ENCODE measurements at regions not wholly inside any gene's neighbourhood (a gene's known extent, or its start where the extent isn't known, plus 50 kb on each side); places are given as distances from the start of the nearest gene placed in this dataset.

DNA sequence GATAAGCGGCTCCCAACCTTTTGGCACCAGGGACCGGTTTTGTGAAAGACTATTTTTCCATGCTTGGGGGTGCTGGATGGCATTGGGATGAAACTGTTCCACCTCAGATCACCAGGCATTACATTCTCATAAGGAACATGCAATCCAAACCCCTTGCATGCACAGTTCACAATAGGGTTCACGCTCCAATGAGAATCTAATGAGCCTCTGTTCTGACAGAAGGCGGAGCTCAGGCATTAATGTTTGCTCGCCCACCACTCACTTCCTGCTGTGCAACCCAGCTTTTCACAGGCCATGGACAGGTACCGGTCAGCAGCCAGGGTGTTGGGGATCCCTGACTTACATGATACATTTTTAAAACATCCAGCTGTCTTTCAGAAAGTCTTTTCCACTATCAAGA, 187.3 kb downstream of the SLC39A8 start:
- Histone ChIP-seq H2BK120ac (ENCODE audit: insufficient read depth, low read length, poor library complexity) (no peak overlapping the region), H3K36me3 (ENCODE audit: control insufficient read depth in 1 of 2, insufficient read depth in 2 of 2, low read length in 2 of 2) (no peaks in the 10 kb centered on the region), H2AFZ (ENCODE audit: insufficient read depth, low read length, poor library complexity) (no peak overlapping the region), H3K27ac (ENCODE audit: low read depth, low read length) (no peak overlapping the region), H3K4ac (ENCODE audit: low read depth, low read length) (no peak overlapping the region), H4K8ac (ENCODE audit: low read depth, low read length) (no peak overlapping the region), H2BK12ac (ENCODE audit: low read length) (no peak overlapping the region), H2AK5ac (ENCODE audit: low read length) (no peak overlapping the region), H3K14ac (ENCODE audit: low read length) (no peak overlapping the region), H3K18ac (ENCODE audit: low read length) (no peak overlapping the region), H3K9me3 (ENCODE audit: insufficient read depth, low read depth, low read length) (no peaks in the 10 kb centered on the region), H3K27me3 (ENCODE audit: insufficient read depth, low read length) (no peaks in the 10 kb centered on the region), H4K91ac (ENCODE audit: low read depth, low read length) (no peak overlapping the region), H3K9ac (ENCODE audit: low read length) (no peak overlapping the region), H3K79me1 (ENCODE audit: low read length) (no peaks in the 10 kb centered on the region), H3K4me2 (ENCODE audit: low read length) (no peak overlapping the region), H3K23ac (ENCODE audit: low read length) (no peak overlapping the region), H4K12ac (ENCODE audit: low read depth, low read length) (no peak overlapping the region), H3K79me2 (ENCODE audit: control insufficient read depth, insufficient read depth, low read length, poor library complexity) (no peaks in the 10 kb centered on the region), H3K4me3 (ENCODE audit: low read depth, low read length) (no peak overlapping the region), H2BK5ac (ENCODE audit: low read depth, low read length, poor library complexity) (no peak overlapping the region), H3K4me1 (ENCODE audit: control insufficient read depth in 1 of 2, insufficient read depth in 2 of 2, low read length in 2 of 2) (no peaks in the 10 kb centered on the region)
- no CpG with 5 or more reads among the region's 6 CpGs for WGBS (ENCODE audit: extremely low coverage, insufficient coverage, insufficient read length)
- DNase-seq = no peak

DNA sequence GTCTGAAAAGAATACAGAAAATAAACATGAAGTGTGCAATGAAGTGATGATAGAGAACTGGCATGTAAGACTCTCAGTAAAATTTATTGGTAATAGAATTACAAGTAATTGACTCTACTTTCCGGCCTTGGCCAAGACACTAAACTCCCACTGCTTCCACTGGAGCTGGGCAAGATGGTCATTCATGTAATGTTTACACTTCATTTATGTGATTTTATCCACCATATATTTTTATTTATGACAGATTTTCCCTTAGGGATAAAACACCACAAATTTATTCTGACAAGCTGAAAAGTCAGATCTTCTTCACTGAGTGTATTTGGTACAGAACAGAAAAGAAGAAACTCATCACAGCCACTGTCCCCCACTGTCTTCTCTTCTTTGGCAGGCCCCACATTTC, 191.9 kb downstream of the SLC39A8 start:
- H3K18ac ChIP-seq (ENCODE audit: low read length) = no peak overlapping the region
- H3K23ac ChIP-seq (ENCODE audit: low read length) = no peak overlapping the region
- no peaks in the 10 kb centered on the region for H3K4me1 ChIP-seq (ENCODE audit: control insufficient read depth in 1 of 2, insufficient read depth in 2 of 2, low read length in 2 of 2)
- H3K79me2 ChIP-seq (ENCODE audit: control insufficient read depth, insufficient read depth, low read length, poor library complexity) = no peaks in the 10 kb centered on the region
- no peaks in the 10 kb centered on the region for H3K27me3 ChIP-seq (ENCODE audit: insufficient read depth, low read length)
- no CpG with 5 or more reads among the region's 1 CpG for WGBS (ENCODE audit: extremely low coverage, insufficient coverage, insufficient read length)
- no peak overlapping the region for H2AK5ac ChIP-seq (ENCODE audit: low read length)
- H3K36me3 ChIP-seq (ENCODE audit: control insufficient read depth in 1 of 2, insufficient read depth in 2 of 2, low read length in 2 of 2) = no peaks in the 10 kb centered on the region
- no peak for DNase-seq
- H3K4me3 ChIP-seq (ENCODE audit: low read depth, low read length) = no peak overlapping the region
- H3K4me2 ChIP-seq (ENCODE audit: low read length) = no peak overlapping the region
- H4K91ac ChIP-seq (ENCODE audit: low read depth, low read length) = no peak overlapping the region
- H4K12ac ChIP-seq (ENCODE audit: low read depth, low read length) = no peak overlapping the region
- H2AFZ ChIP-seq (ENCODE audit: insufficient read depth, low read length, poor library complexity) = no peak overlapping the region
- no peak overlapping the region for H3K14ac ChIP-seq (ENCODE audit: low read length)
- H2BK120ac ChIP-seq (ENCODE audit: insufficient read depth, low read length, poor library complexity) = no peak overlapping the region
- H2BK12ac ChIP-seq (ENCODE audit: low read length) = no peak overlapping the region
- no peak overlapping the region for H2BK5ac ChIP-seq (ENCODE audit: low read depth, low read length, poor library complexity)
- H3K4ac ChIP-seq (ENCODE audit: low read depth, low read length) = no peak overlapping the region
- H3K9me3 ChIP-seq (ENCODE audit: insufficient read depth, low read depth, low read length) = no peaks in the 10 kb centered on the region
- no peaks in the 10 kb centered on the region for H3K79me1 ChIP-seq (ENCODE audit: low read length)
- no peak overlapping the region for H3K27ac ChIP-seq (ENCODE audit: low read depth, low read length)
- no peak overlapping the region for H3K9ac ChIP-seq (ENCODE audit: low read length)
- no peak overlapping the region for H4K8ac ChIP-seq (ENCODE audit: low read depth, low read length)

DNA sequence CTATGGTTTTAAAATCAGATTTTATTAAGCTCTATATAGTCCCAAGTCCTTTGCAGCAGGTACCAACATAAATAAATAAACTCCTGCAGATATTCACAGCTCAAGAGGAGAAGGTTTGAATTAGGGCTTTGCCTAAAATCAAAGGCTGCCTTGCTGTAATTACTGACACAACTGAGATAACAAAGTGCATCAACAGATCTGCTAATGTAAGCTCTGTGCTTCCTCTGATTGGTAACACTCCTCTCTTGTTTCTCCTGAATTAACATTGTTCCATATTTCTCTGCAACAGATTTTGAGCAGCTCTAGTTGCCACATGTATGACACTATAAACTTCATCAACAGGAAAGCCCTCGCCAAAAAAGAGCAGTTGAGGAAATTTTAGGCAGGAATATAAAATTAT, 193.6 kb downstream of the SLC39A8 start:
- Histone ChIP-seq H3K9ac (ENCODE audit: low read length) (no peak overlapping the region), H2AK5ac (ENCODE audit: low read length) (no peak overlapping the region), H3K23ac (ENCODE audit: low read length) (no peak overlapping the region), H3K4me2 (ENCODE audit: low read length) (no peak overlapping the region), H3K4me3 (ENCODE audit: low read depth, low read length) (no peak overlapping the region), H3K9me3 (ENCODE audit: insufficient read depth, low read depth, low read length) (no peaks in the 10 kb centered on the region), H2AFZ (ENCODE audit: insufficient read depth, low read length, poor library complexity) (no peak overlapping the region), H3K27me3 (ENCODE audit: insufficient read depth, low read length) (no peaks in the 10 kb centered on the region), H3K79me2 (ENCODE audit: control insufficient read depth, insufficient read depth, low read length, poor library complexity) (no peaks in the 10 kb centered on the region), H3K36me3 (ENCODE audit: control insufficient read depth in 1 of 2, insufficient read depth in 2 of 2, low read length in 2 of 2) (no peaks in the 10 kb centered on the region), H3K18ac (ENCODE audit: low read length) (no peak overlapping the region), H2BK12ac (ENCODE audit: low read length) (no peak overlapping the region), H3K4ac (ENCODE audit: low read depth, low read length) (no peak overlapping the region), H3K14ac (ENCODE audit: low read length) (no peak overlapping the region), H3K4me1 (ENCODE audit: control insufficient read depth in 1 of 2, insufficient read depth in 2 of 2, low read length in 2 of 2) (no peaks in the 10 kb centered on the region), H4K8ac (ENCODE audit: low read depth, low read length) (no peak overlapping the region), H2BK5ac (ENCODE audit: low read depth, low read length, poor library complexity) (no peak overlapping the region), H4K91ac (ENCODE audit: low read depth, low read length) (no peak overlapping the region), H3K27ac (ENCODE audit: low read depth, low read length) (no peak overlapping the region), H2BK120ac (ENCODE audit: insufficient read depth, low read length, poor library complexity) (no peak overlapping the region), H3K79me1 (ENCODE audit: low read length) (no peaks in the 10 kb centered on the region), H4K12ac (ENCODE audit: low read depth, low read length) (no peak overlapping the region)
- no peak for DNase-seq
- no CpG with 5 or more reads among the region's 1 CpG for WGBS (ENCODE audit: extremely low coverage, insufficient coverage, insufficient read length)

DNA sequence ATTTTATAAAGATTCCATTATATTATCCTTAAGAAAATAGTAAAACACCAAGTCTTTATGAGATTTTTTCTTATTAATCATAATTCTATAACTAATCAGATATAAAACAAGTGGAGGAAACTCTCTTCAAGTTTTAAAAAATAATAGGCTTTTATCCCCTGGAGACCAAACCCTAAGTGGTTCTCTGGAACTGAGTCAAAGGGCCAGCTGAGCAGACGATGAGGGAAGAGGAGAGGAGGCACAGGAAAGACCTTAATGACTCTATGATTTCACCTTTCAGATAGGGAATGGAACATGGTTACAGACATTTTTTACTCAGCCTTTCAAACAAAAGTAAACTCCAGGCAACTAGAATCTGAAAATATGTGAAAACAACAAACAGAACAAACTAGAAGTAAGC, 201.8 kb downstream of the SLC39A8 start:
- H3K79me1 ChIP-seq (ENCODE audit: low read length) = no peaks in the 10 kb centered on the region
- H4K8ac ChIP-seq (ENCODE audit: low read depth, low read length) = no peak overlapping the region
- H3K18ac ChIP-seq (ENCODE audit: low read length) = no peak overlapping the region
- H2AK5ac ChIP-seq (ENCODE audit: low read length) = no peak overlapping the region
- H4K91ac ChIP-seq (ENCODE audit: low read depth, low read length) = no peak overlapping the region
- no peak overlapping the region for H3K14ac ChIP-seq (ENCODE audit: low read length)
- WGBS (ENCODE audit: extremely low coverage, insufficient coverage, insufficient read length) = no CpG with 5 or more reads among the region's 1 CpG
- no peak overlapping the region for H3K4ac ChIP-seq (ENCODE audit: low read depth, low read length)
- no peak overlapping the region for H3K9ac ChIP-seq (ENCODE audit: low read length)
- no peak overlapping the region for H3K23ac ChIP-seq (ENCODE audit: low read length)
- H2AFZ ChIP-seq (ENCODE audit: insufficient read depth, low read length, poor library complexity) = no peak overlapping the region
- no peak overlapping the region for H3K27ac ChIP-seq (ENCODE audit: low read depth, low read length)
- no peak overlapping the region for H3K4me3 ChIP-seq (ENCODE audit: low read depth, low read length)
- H3K9me3 ChIP-seq (ENCODE audit: insufficient read depth, low read depth, low read length) = no peaks in the 10 kb centered on the region
- no peaks in the 10 kb centered on the region for H3K79me2 ChIP-seq (ENCODE audit: control insufficient read depth, insufficient read depth, low read length, poor library complexity)
- no peaks in the 10 kb centered on the region for H3K27me3 ChIP-seq (ENCODE audit: insufficient read depth, low read length)
- no peaks in the 10 kb centered on the region for H3K4me1 ChIP-seq (ENCODE audit: control insufficient read depth in 1 of 2, insufficient read depth in 2 of 2, low read length in 2 of 2)
- DNase-seq = no peak
- H4K12ac ChIP-seq (ENCODE audit: low read depth, low read length) = no peak overlapping the region
- H2BK5ac ChIP-seq (ENCODE audit: low read depth, low read length, poor library complexity) = no peak overlapping the region
- H3K36me3 ChIP-seq (ENCODE audit: control insufficient read depth in 1 of 2, insufficient read depth in 2 of 2, low read length in 2 of 2) = no peaks in the 10 kb centered on the region
- H2BK12ac ChIP-seq (ENCODE audit: low read length) = no peak overlapping the region
- H2BK120ac ChIP-seq (ENCODE audit: insufficient read depth, low read length, poor library complexity) = no peak overlapping the region
- H3K4me2 ChIP-seq (ENCODE audit: low read length) = no peak overlapping the region
